ENCODE measurements at regions not wholly inside any gene's neighbourhood (a gene's known extent, or its start where the extent isn't known, plus 50 kb on each side); places are given as distances from the start of the nearest gene placed in this dataset.
"Not testable (repeated sequence)": the region's sequence is repeated elsewhere in the genome, so short reads cannot be mapped to it uniquely, and the experiment has no call there.

DNA sequence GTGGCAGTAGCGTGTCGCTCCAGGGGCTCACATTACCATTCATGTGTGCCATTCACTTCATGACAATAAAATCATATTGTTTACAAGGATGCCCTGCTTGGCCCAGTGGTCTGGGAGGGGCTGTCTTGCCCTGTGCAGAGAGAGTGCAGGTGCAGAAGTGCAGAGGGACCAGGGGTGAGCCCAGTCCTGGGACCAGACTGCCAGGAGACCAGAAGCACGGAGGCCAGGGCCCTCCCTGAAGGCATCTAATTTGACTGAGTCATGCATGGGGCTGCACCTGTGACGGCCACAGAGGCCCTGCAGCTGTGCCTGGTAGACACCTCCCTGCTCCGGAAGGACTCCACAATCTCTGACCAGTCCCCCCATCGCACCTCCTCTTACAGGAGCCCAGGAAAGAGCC lies 164.4 kb upstream of the FOXD4L5 start:
- H3K4me1 Mint-ChIP-seq (ENCODE audit: unreplicated experiment), result no peaks in the 10 kb centered on the region
- peaks cover 8% of the 10 kb centered on the region for H3K9me3 Mint-ChIP-seq
- DNase-seq (ENCODE audit: extremely low spot score, unreplicated experiment), result no peak
- no peaks in the 10 kb centered on the region for H3K27me3 Mint-ChIP-seq
- TF ChIP-seq, protein P1, sequence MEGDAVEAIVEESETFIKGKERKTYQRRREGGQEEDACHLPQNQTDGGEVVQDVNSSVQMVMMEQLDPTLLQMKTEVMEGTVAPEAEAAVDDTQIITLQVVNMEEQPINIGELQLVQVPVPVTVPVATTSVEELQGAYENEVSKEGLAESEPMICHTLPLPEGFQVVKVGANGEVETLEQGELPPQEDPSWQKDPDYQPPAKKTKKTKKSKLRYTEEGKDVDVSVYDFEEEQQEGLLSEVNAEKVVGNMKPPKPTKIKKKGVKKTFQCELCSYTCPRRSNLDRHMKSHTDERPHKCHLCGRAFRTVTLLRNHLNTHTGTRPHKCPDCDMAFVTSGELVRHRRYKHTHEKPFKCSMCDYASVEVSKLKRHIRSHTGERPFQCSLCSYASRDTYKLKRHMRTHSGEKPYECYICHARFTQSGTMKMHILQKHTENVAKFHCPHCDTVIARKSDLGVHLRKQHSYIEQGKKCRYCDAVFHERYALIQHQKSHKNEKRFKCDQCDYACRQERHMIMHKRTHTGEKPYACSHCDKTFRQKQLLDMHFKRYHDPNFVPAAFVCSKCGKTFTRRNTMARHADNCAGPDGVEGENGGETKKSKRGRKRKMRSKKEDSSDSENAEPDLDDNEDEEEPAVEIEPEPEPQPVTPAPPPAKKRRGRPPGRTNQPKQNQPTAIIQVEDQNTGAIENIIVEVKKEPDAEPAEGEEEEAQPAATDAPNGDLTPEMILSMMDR (conservative IDR thresholded peaks at IDR 0.05), result no peak
- H3K27ac Mint-ChIP-seq, result no peak overlapping the region
- no peak overlapping the region for H3K4me3 Mint-ChIP-seq
- H3K36me3 Mint-ChIP-seq, result no peaks in the 10 kb centered on the region

DNA sequence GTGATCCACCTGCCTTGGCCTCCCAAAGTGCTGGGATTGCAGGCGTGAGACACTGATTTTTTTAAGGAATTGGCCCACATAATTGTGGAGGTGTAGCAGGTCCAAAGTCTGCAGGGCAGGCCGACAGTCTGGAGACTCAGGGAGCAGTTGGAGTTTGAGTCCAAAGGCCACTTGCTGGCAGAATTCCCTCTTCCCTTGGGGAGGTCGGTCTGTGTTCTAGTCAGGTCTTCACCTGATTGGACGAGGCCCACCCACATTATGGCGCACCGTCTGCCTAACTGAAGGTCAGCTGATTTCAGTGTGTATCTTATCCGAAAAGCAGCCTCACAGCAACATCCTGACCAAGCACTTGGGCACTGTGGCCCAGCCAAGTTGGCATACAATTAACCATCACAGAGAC lies 162.1 kb upstream of the FOXD4L5 start:
- not testable (repeated sequence) for H3K27me3 Mint-ChIP-seq; H3K9me3 Mint-ChIP-seq; H3K27ac Mint-ChIP-seq; H3K4me1 Mint-ChIP-seq (ENCODE audit: unreplicated experiment); H3K36me3 Mint-ChIP-seq; H3K4me3 Mint-ChIP-seq; DNase-seq (ENCODE audit: extremely low spot score, unreplicated experiment)

DNA sequence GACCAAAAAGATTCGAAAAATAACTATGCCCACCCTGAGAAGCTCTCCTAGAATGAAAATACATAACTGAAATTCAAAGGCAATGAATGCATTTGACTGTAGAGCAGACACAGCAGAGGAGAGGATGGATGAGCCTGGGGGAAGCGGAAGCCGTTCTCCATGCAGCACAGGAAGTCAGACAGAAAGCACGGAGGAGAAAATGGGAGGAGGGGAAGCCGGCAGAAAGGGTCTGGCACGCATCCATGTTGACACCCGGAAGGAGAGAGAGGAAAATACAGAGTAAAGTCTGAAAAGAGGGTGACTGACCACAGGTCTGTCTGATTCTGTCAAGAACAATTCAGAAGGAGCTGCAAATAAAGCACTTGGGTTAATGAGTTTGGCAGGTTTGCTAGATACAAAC lies 161.0 kb upstream of the FOXD4L5 start:
- not testable (repeated sequence) for H3K9me3 Mint-ChIP-seq; H3K4me1 Mint-ChIP-seq (ENCODE audit: unreplicated experiment); DNase-seq (ENCODE audit: extremely low spot score, unreplicated experiment); H3K27ac Mint-ChIP-seq; H3K4me3 Mint-ChIP-seq; H3K27me3 Mint-ChIP-seq; H3K36me3 Mint-ChIP-seq

DNA sequence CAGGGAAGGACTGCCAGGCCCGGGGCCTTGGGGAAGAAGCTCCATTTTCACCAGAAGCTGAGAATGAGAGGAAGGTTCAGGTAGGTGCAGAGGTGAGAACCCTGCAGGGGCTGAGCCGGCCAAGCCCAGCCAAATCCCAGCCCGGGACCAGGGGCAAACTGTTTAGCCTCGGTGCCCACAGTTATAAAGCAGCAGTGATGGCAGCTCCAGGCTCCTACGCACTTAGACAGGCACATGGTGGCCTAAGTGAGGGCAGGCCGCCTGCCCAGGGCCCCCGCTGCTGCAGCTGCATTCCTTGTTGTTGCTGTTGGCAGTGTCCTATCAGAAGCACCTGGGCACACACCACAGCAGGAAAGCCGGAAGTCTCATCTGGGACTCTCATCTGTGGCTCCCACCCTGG lies 159.9 kb upstream of the FOXD4L5 start:
- Mint-ChIP-seq H3K4me3 (no peak overlapping the region), H3K27ac (no peak overlapping the region), H3K9me3 (peaks cover 8% of the 10 kb centered on the region), H3K27me3 (no peaks in the 10 kb centered on the region), H3K4me1 (ENCODE audit: unreplicated experiment) (no peaks in the 10 kb centered on the region), H3K36me3 (no peaks in the 10 kb centered on the region)
- no peak for DNase-seq (ENCODE audit: extremely low spot score, unreplicated experiment)
- TF ChIP-seq, protein P1 (conservative IDR thresholded peaks at IDR 0.05), result no peak

DNA sequence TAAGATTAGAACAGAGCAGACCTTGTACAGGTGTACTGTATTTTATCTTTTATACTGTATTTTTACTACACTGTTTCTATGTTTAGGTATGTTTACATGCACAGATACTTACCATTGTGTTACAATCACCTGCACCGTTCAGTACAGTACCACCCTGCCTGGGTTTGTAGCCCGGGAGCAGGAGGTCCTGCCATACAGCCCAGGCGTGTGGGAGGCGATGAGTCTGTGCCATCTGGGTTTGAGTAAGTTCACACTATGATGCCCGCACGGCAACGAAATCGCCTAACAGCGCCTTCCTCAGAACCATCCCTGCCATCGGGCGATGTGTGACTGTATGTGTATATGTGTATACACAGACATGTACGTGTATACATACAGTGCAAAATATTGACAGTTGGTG lies 157.1 kb upstream of the FOXD4L5 start:
- not testable (repeated sequence) for H3K36me3 Mint-ChIP-seq; H3K4me3 Mint-ChIP-seq; H3K4me1 Mint-ChIP-seq (ENCODE audit: unreplicated experiment); H3K9me3 Mint-ChIP-seq; H3K27ac Mint-ChIP-seq; H3K27me3 Mint-ChIP-seq; DNase-seq (ENCODE audit: extremely low spot score, unreplicated experiment)

DNA sequence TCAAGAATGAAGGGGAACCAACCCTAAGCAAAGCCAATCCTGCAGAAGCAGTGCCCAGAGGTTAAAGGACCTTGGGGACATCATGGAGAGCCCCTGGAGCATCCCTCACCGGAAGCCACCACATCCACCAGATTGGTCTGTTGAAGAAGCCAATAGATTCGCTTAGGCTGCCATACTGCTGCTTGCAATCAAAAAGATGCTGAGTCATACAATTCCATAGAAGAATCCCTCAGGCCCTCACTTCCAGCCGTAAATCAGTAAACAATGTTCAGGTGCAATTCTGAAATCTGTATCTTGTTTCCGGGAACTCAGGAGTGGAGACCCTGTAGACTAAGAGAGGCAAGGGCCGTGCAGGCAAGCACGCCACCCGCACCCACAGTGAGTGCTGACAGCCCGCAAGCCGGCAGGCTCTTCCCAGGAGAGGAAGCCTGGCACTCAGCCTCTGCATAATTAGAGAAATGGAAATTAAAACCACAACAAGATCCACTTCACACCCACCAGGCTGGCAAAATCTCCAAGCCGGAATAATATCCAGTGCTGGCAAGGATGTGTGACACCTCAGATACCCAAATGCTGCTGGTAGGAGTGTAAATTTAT lies 156.4 kb upstream of the FOXD4L5 start:
- not testable (repeated sequence) for H3K27ac Mint-ChIP-seq; H3K27me3 Mint-ChIP-seq; DNase-seq (ENCODE audit: extremely low spot score, unreplicated experiment); H3K36me3 Mint-ChIP-seq; H3K4me1 Mint-ChIP-seq (ENCODE audit: unreplicated experiment); H3K4me3 Mint-ChIP-seq
- peaks cover 13% of the 10 kb centered on the region for H3K9me3 Mint-ChIP-seq

DNA sequence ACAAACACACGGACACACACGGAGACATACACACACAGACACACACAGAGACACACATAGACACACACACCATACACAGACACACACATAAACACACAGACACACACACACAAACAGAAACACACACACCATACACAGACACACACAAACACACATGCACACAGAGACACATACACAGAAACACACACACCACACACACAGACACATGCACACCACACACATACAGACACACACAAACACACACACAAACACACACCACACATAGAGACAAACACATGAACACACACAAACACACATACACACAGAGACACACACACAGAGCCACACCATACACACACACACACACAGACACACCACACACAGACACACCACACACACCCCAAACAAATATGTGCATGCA lies 152.7 kb upstream of the FOXD4L5 start:
- Mint-ChIP-seq H3K27ac (no peak overlapping the region), H3K4me3 (no peak overlapping the region), H3K4me1 (ENCODE audit: unreplicated experiment) (no peaks in the 10 kb centered on the region), H3K36me3 (no peaks in the 10 kb centered on the region), H3K9me3 (peaks cover 14% of the 10 kb centered on the region), H3K27me3 (no peaks in the 10 kb centered on the region)
- TF ChIP-seq, protein P1 (conservative IDR thresholded peaks at IDR 0.05), result no peak
- DNase-seq (ENCODE audit: extremely low spot score, unreplicated experiment), result no peak

DNA sequence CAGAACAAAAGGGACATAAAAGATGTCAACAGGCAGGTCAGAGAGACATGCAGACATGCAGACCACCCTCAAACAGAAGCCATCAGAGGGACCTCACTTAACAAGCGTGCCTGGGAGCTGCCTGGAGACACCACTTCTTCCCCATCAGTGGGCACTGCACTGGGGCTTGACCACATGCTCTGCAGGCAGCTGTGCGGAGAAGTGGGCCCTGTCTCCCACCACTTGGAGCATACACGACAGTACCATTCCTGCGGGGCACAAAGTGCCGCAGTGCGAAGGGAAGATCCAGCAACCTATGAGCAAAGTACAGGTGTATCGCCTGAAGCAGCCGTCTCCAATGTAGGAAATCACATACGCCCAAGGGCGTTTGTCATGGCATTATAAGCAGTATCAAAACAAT lies 150.5 kb upstream of the FOXD4L5 start:
- Mint-ChIP-seq H3K4me1 (ENCODE audit: unreplicated experiment) (no peaks in the 10 kb centered on the region), H3K36me3 (peaks cover 4% of the 10 kb centered on the region), H3K9me3 (peaks cover 22% of the 10 kb centered on the region), H3K27me3 (no peaks in the 10 kb centered on the region), H3K27ac (no peak overlapping the region), H3K4me3 (no peak overlapping the region)
- DNase-seq (ENCODE audit: extremely low spot score, unreplicated experiment), result no peak
- TF ChIP-seq, protein P1 (conservative IDR thresholded peaks at IDR 0.05), result no peak
